Liver (tissue), 3 donors: ENCODE measurements at regions not wholly inside any gene's neighbourhood (a gene's known extent, or its start where the extent isn't known, plus 50 kb on each side); places are given as distances from the start of the nearest gene placed in this dataset.

Experiments
- FOXA1 ChIP-seq: IDR thresholded peaks from 2 replicates; pipeline ENCODE4 v1.6.1; 2016; ENCODE audit warnings: antibody characterized with exemption
- JUND ChIP-seq, 2 donors: IDR thresholded peaks; 2 replicates each; pipeline ENCODE4 v1.6.1; 2016; ENCODE audit warnings: antibody characterized with exemption in 2 of 2
- RAD21 ChIP-seq, 2 donors: IDR thresholded peaks; 2 replicates each; pipeline ENCODE4 v1.6.1; 2016; ENCODE audit warnings: antibody characterized with exemption in 2 of 2, mild to moderate bottlenecking in 2 of 2
- TF ChIP-seq, protein P1 (sequence below): fragments of 150-350 bp; IDR thresholded peaks from 2 replicates; pipeline ENCODE4 v1.5.1; 2017; ENCODE audit warnings: improper control_type of control experiment, low read depth, low read length; ENCODE audit not compliant: missing input control
- TF ChIP-seq, protein P2 (sequence below): IDR thresholded peaks from 2 replicates; pipeline ENCODE4 v1.6.1; 2016; ENCODE audit warnings: antibody characterized with exemption
- TF ChIP-seq, protein P3 (sequence below): IDR thresholded peaks from 2 replicates; pipeline ENCODE4 v1.6.1; 2016; ENCODE audit warnings: antibody characterized with exemption
- TF ChIP-seq, protein P4 (sequence below): IDR thresholded peaks from 2 replicates; pipeline ENCODE4 v1.6.1; 2016; ENCODE audit warnings: antibody characterized with exemption
- TF ChIP-seq, protein P5 (sequence below): IDR thresholded peaks from 2 replicates; pipeline ENCODE4 v1.6.1; 2016; ENCODE audit warnings: antibody characterized with exemption, mild to moderate bottlenecking
- donor health status: healthy.
- donor health status: healthy.

DNA sequence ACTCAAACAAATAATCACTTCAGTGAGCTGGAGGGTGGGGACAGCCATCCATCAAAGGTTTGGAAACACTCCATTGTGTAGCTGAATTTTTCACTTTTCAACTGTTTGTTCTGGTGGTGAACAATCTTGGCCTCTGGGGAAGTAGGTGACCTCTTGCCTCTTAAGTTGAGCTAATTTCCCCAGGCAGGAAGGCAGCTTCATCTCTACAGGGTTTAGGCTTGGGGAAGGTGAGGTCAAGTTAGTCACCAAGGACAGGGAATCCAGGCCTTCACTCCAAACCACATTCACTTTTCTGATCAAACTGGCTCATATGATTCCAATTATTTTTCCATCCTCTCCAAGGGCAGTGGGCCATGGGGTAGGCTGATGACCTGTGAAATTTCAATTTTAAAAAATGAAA, 138.3 kb upstream of the HABP2 start:
- TF ChIP-seq, protein P1, sequence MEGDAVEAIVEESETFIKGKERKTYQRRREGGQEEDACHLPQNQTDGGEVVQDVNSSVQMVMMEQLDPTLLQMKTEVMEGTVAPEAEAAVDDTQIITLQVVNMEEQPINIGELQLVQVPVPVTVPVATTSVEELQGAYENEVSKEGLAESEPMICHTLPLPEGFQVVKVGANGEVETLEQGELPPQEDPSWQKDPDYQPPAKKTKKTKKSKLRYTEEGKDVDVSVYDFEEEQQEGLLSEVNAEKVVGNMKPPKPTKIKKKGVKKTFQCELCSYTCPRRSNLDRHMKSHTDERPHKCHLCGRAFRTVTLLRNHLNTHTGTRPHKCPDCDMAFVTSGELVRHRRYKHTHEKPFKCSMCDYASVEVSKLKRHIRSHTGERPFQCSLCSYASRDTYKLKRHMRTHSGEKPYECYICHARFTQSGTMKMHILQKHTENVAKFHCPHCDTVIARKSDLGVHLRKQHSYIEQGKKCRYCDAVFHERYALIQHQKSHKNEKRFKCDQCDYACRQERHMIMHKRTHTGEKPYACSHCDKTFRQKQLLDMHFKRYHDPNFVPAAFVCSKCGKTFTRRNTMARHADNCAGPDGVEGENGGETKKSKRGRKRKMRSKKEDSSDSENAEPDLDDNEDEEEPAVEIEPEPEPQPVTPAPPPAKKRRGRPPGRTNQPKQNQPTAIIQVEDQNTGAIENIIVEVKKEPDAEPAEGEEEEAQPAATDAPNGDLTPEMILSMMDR = no peak
- TF ChIP-seq, protein P2, sequence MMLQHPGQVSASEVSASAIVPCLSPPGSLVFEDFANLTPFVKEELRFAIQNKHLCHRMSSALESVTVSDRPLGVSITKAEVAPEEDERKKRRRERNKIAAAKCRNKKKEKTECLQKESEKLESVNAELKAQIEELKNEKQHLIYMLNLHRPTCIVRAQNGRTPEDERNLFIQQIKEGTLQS = no peak
- no peak for TF ChIP-seq RAD21 (IDR thresholded peaks at IDR 0.05)
- TF ChIP-seq JUND (IDR thresholded peaks at IDR 0.05) = no peak
- TF ChIP-seq, protein P3, sequence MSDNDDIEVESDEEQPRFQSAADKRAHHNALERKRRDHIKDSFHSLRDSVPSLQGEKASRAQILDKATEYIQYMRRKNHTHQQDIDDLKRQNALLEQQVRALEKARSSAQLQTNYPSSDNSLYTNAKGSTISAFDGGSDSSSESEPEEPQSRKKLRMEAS = no peak
- TF ChIP-seq, protein P4, sequence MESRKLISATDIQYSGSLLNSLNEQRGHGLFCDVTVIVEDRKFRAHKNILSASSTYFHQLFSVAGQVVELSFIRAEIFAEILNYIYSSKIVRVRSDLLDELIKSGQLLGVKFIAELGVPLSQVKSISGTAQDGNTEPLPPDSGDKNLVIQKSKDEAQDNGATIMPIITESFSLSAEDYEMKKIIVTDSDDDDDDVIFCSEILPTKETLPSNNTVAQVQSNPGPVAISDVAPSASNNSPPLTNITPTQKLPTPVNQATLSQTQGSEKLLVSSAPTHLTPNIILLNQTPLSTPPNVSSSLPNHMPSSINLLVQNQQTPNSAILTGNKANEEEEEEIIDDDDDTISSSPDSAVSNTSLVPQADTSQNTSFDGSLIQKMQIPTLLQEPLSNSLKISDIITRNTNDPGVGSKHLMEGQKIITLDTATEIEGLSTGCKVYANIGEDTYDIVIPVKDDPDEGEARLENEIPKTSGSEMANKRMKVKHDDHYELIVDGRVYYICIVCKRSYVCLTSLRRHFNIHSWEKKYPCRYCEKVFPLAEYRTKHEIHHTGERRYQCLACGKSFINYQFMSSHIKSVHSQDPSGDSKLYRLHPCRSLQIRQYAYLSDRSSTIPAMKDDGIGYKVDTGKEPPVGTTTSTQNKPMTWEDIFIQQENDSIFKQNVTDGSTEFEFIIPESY = no peak
- no peak for TF ChIP-seq FOXA1
- TF ChIP-seq, protein P5, sequence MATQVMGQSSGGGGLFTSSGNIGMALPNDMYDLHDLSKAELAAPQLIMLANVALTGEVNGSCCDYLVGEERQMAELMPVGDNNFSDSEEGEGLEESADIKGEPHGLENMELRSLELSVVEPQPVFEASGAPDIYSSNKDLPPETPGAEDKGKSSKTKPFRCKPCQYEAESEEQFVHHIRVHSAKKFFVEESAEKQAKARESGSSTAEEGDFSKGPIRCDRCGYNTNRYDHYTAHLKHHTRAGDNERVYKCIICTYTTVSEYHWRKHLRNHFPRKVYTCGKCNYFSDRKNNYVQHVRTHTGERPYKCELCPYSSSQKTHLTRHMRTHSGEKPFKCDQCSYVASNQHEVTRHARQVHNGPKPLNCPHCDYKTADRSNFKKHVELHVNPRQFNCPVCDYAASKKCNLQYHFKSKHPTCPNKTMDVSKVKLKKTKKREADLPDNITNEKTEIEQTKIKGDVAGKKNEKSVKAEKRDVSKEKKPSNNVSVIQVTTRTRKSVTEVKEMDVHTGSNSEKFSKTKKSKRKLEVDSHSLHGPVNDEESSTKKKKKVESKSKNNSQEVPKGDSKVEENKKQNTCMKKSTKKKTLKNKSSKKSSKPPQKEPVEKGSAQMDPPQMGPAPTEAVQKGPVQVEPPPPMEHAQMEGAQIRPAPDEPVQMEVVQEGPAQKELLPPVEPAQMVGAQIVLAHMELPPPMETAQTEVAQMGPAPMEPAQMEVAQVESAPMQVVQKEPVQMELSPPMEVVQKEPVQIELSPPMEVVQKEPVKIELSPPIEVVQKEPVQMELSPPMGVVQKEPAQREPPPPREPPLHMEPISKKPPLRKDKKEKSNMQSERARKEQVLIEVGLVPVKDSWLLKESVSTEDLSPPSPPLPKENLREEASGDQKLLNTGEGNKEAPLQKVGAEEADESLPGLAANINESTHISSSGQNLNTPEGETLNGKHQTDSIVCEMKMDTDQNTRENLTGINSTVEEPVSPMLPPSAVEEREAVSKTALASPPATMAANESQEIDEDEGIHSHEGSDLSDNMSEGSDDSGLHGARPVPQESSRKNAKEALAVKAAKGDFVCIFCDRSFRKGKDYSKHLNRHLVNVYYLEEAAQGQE = no peak
